SK-N-SH (cell line): ENCODE measurements at regions not wholly inside any gene's neighbourhood (a gene's known extent, or its start where the extent isn't known, plus 50 kb on each side); places are given as distances from the start of the nearest gene placed in this dataset.

Experiments
- CTCF ChIA-PET: fragments of 300-600, 350-600 bp; formaldehyde crosslinking; extraction: SDS; loops from one replicate; lab custom pipeline; 2021; lab: Yijun Ruan, JAX
- POLR2A ChIA-PET: fragments of 350-600 bp; sonication (Branson Sonifier 250); formaldehyde crosslinking; extraction: SDS; loops from one replicate; lab custom pipeline; 2020; ENCODE audit warnings: antibody characterized with exemption, inconsistent platforms; lab: Yijun Ruan, JAX
- DNase-seq: peaks from one replicate; pipeline ENCODE4 v3.0.0; 2012
- H2AFZ ChIP-seq: fragments of 200-600 bp; sonication (generic); 2 replicates; pipeline ENCODE4 v1.8.1; 2016; ENCODE audit warnings: antibody characterized with exemption, mild to moderate bottlenecking, low read depth
- H3F3A ChIP-seq: fragments of 200-600 bp; sonication (generic); replicated peaks from 2 replicates; pipeline ENCODE3; 2016; ENCODE audit warnings: antibody characterized with exemption, mild to moderate bottlenecking; ENCODE audit not compliant: insufficient read depth
- H3K27ac ChIP-seq, 2 experiments: fragments of 200-500 bp in 1 of 2; fragments of 200-600 bp in 1 of 2; sonication (Bioruptor generic) in 1 of 2; sonication (generic), shearing (Covaris generic) in 1 of 2; 2 replicates each; pipeline versions ENCODE4 v1.5.1 to v1.6.1; 2014 to 2016; ENCODE audit warnings: low read depth in 2 of 2, inconsistent platforms in 1 of 2, low read length in 1 of 2, mild to moderate bottlenecking in 1 of 2, mixed read lengths in 1 of 2
- H3K27me3 ChIP-seq: fragments of 200-600 bp; sonication (generic), shearing (Covaris generic); 2 replicates; pipeline ENCODE4 v1.6.1; 2016; ENCODE audit warnings: mixed run types; ENCODE audit not compliant: insufficient read depth
- H3K36me3 ChIP-seq, 2 experiments: fragments of 200-500 bp in 1 of 2; fragments of 200-600 bp in 1 of 2; sonication (Bioruptor generic) in 1 of 2; sonication (generic) in 1 of 2; replicated peaks in 1 of 2; 2 replicates each; pipeline versions ENCODE3 to v1.5.1; 2014 to 2016; ENCODE audit warnings: low read length in 1 of 2, mild to moderate bottlenecking in 1 of 2; ENCODE audit not compliant: insufficient read depth in 2 of 2, control insufficient read depth in 1 of 2
- H3K4me1 ChIP-seq, 2 experiments: fragments of 200-500 bp in 1 of 2; fragments of 200-600 bp in 1 of 2; sonication (Bioruptor generic) in 1 of 2; sonication (generic), shearing (Covaris generic) in 1 of 2; 2 replicates each; pipeline versions ENCODE4 v1.5.1 to v1.6.1; 2014 to 2016; ENCODE audit warnings: low read depth in 1 of 2, low read length in 1 of 2, mixed run types in 1 of 2; ENCODE audit not compliant: insufficient read depth in 2 of 2, control insufficient read depth in 1 of 2
- H3K4me2 ChIP-seq: fragments of 200-600 bp; sonication (generic), shearing (Covaris generic); 2 replicates; pipeline ENCODE4 v1.6.1; 2017; ENCODE audit warnings: mixed run types
- H3K4me3 ChIP-seq, 2 experiments: fragments of 200-500 bp in 1 of 2; fragments of 200-600 bp in 1 of 2; sonication (Bioruptor generic) in 1 of 2; sonication (generic), shearing (Covaris generic) in 1 of 2; 2 replicates each; pipeline versions ENCODE4 v1.5.1 to v1.8.1; 2014 to 2016; ENCODE audit warnings: low read depth in 2 of 2, inconsistent platforms in 1 of 2, low read length in 1 of 2, mild to moderate bottlenecking in 1 of 2, mixed read lengths in 1 of 2, moderate library complexity in 1 of 2
- H3K79me2 ChIP-seq: fragments of 200-600 bp; sonication (generic); 2 replicates; pipeline ENCODE4 v1.8.1; 2017; ENCODE audit warnings: mild to moderate bottlenecking; ENCODE audit not compliant: insufficient read depth
- H3K9ac ChIP-seq: fragments of 200-600 bp; sonication (generic); 2 replicates; pipeline ENCODE4 v1.6.1; 2017; ENCODE audit warnings: mixed run types
- H3K9me2 ChIP-seq: fragments of 200-600 bp; sonication (generic); 2 replicates; pipeline ENCODE4 v1.6.1; 2017; ENCODE audit warnings: mixed run types
- H3K9me3 ChIP-seq: fragments of 200-600 bp; sonication (generic); 2 replicates; pipeline ENCODE4 v1.6.1; 2017; ENCODE audit warnings: mixed run types, mild to moderate bottlenecking, moderate library complexity
- H4K20me1 ChIP-seq: fragments of 200-600 bp; sonication (generic); 2 replicates; pipeline ENCODE4 v1.6.1; 2017; ENCODE audit warnings: mild to moderate bottlenecking, mixed run types; ENCODE audit not compliant: insufficient read depth
- CTCF ChIP-seq: fragments of 200-600 bp; sonication (generic); IDR thresholded peaks from 2 replicates; pipeline ENCODE4 v1.6.1; 2017; ENCODE audit warnings: antibody characterized with exemption, mild to moderate bottlenecking, moderate library complexity
- FOXM1 ChIP-seq: IDR thresholded peaks from 2 replicates; pipeline ENCODE4 v1.4.0; 2012; ENCODE audit warnings: low read depth, mild to moderate bottlenecking
- POLR2AphosphoS5 ChIP-seq: IDR thresholded peaks from 2 replicates; pipeline ENCODE4 v1.6.1; 2012; ENCODE audit warnings: low read depth, low read length
- RCOR1 ChIP-seq: fragments of 150-350 bp; IDR thresholded peaks from 2 replicates; pipeline ENCODE4 v1.6.1; 2017; ENCODE audit warnings: antibody characterized with exemption, low read length
- REST ChIP-seq: IDR thresholded peaks from 2 replicates; pipeline ENCODE4 v1.6.1; 2012; ENCODE audit warnings: mild to moderate bottlenecking, low read depth, low read length, moderate library complexity
- SMC3 ChIP-seq: IDR thresholded peaks from 2 replicates; pipeline ENCODE4 v1.6.1; 2012; ENCODE audit warnings: low read depth, low read length, improper control_type of control experiment
- USF1 ChIP-seq: IDR thresholded peaks from 2 replicates; pipeline ENCODE4 v1.4.0; 2012; ENCODE audit warnings: low read depth, borderline replicate concordance
- ZBTB33 ChIP-seq: IDR thresholded peaks from 2 replicates; pipeline ENCODE4 v1.4.0; 2012; ENCODE audit warnings: low read depth, borderline replicate concordance
- WGBS: methylation state at CpG from one replicate; pipeline ENCODE4 v1.1.6; 2017; ENCODE audit warnings: low lambda C conversion rate; 5-methylcytosine and 5-hydroxymethylcytosine counted together

- H3K27ac ChIP-seq: no peak overlapping the region
- no peak for TF ChIP-seq USF1
- no peak for TF ChIP-seq ZBTB33
- TF ChIP-seq SMC3: no peak
- TF ChIP-seq CTCF: no peak
- no peak for TF ChIP-seq POLR2AphosphoS5
- no peak for TF ChIP-seq REST
- no peak for TF ChIP-seq RCOR1
- no peak for TF ChIP-seq FOXM1
- DNase-seq: no peak
- H3K79me2 ChIP-seq: no peaks in the 10 kb centered on the region
- H3F3A ChIP-seq: no peaks in the 10 kb centered on the region
- no peak overlapping the region for H3K9ac ChIP-seq
- 6% methylated on average over 6 of the region's 6 CpGs for WGBS
- H3K4me3 ChIP-seq: no peak overlapping the region
- ChIA-PET POLR2A (no interaction called here), CTCF (interaction anchor here (0.9 to 1.0 kb wide), 2 partner anchors 12 to 29 kb away, joined by 3 read pairs; no protein-coding TSS in a partner anchor)
- no peaks in the 10 kb centered on the region for H3K36me3 ChIP-seq
- H4K20me1 ChIP-seq: no peaks in the 10 kb centered on the region
- no peak overlapping the region for H2AFZ ChIP-seq
- no peak overlapping the region for H3K4me2 ChIP-seq
- H3K9me3 ChIP-seq: no peaks in the 10 kb centered on the region
- peaks cover 0 to 22% of the 10 kb centered on the region in 2 experiments; a peak in 1 of 4 replicates for H3K4me1 ChIP-seq
- H3K27me3 ChIP-seq: no peaks in the 10 kb centered on the region
- H3K9me2 ChIP-seq: no peaks in the 10 kb centered on the region
These were observed 751.2 kb downstream of the NR2F2 start for GRCh38 chr15:97081666-97082226.
